HCT116 (cell line): ENCODE measurements at regions not wholly inside any gene's neighbourhood (a gene's known extent, or its start where the extent isn't known, plus 50 kb on each side); places are given as distances from the start of the nearest gene placed in this dataset.

Experiments
- ATAC-seq: fragments of 200-7000 bp; cut with Tn5 transposase; 2 replicates; pipeline ENCODE4 v1.9.1; 2020; ENCODE audit warnings: mild to moderate bottlenecking, moderate library complexity
- BruUV-seq: library from RNA; stranded (reverse); fragments of 400-500 nt; replicated peaks from 2 replicates; lab custom pipeline; 2021; lab: Mats Ljungman, UMichigan
- CTCF ChIA-PET: fragments of 300-600 bp; sonication (Branson Sonifier 250); formaldehyde crosslinking; loops from one replicate; lab custom pipeline; 2021; ENCODE audit warnings: antibody characterized with exemption; lab: Charles Lee
- POLR2A ChIA-PET: fragments of 300-600, 350-600 bp; sonication (Branson Sonifier 250); formaldehyde crosslinking; loops from one replicate; lab custom pipeline; 2021; ENCODE audit warnings: antibody characterized with exemption; lab: Charles Lee
- RAD21 ChIA-PET, 2 experiments: fragments of 300-600 bp; sonication (Branson Sonifier 250); formaldehyde crosslinking; loops; one replicate each; lab custom pipeline; 2023; ENCODE audit warnings: low total read pairs in 2 of 2; ENCODE audit not compliant: uncharacterized antibody in 2 of 2, unreplicated experiment in 2 of 2, low non-redundant PET in 1 of 2; lab: Charles Lee
- DNase-seq: peaks from one replicate; pipeline ENCODE4 v3.0.0-alpha.2; 2010; ENCODE audit warnings: low read depth, low spot score
- H2AFZ ChIP-seq: fragments of 200-600 bp; shearing (Covaris generic), sonication (generic); 2 replicates; pipeline ENCODE4 v1.6.1; 2017; ENCODE audit warnings: low read depth, mixed run types, mixed read lengths, antibody characterized with exemption, low read length; ENCODE audit not compliant: poor library complexity, severe bottlenecking
- H3K27ac ChIP-seq: 2 replicates; pipeline ENCODE4 v1.5.1; 2012; ENCODE audit warnings: low read depth, low read length
- H3K27me3 ChIP-seq: fragments of 200-600 bp; sonication (generic); 2 replicates; pipeline ENCODE4 v1.6.1; 2016; ENCODE audit warnings: mixed run types, low read length, mixed read lengths; ENCODE audit not compliant: insufficient read depth
- H3K36me3 ChIP-seq, 2 experiments: fragments of 200-500 bp in 1 of 2; fragments of 200-600 bp in 1 of 2; sonication (Bioruptor generic) in 1 of 2; sonication (generic) in 1 of 2; 2 replicates each; pipeline versions ENCODE4 v1.5.1 to v1.6.1; 2014 to 2016; ENCODE audit warnings: low read length in 2 of 2, inconsistent platforms in 1 of 2, mixed read lengths in 1 of 2, mixed run types in 1 of 2; ENCODE audit not compliant: insufficient read depth in 2 of 2, control insufficient read depth in 1 of 2
- H3K4me1 ChIP-seq, 2 experiments: fragments of 200-600 bp in 1 of 2; sonication (generic) in 1 of 2; 2 replicates each; pipeline versions ENCODE4 v1.5.1 to v1.6.1; 2012 to 2017; ENCODE audit warnings: low read length in 2 of 2, inconsistent platforms in 1 of 2, mild to moderate bottlenecking in 1 of 2, mixed read lengths in 1 of 2, mixed run types in 1 of 2, moderate library complexity in 1 of 2; ENCODE audit not compliant: insufficient read depth in 2 of 2, control insufficient read depth in 1 of 2
- H3K4me2 ChIP-seq: fragments of 200-600 bp; sonication (generic); 2 replicates; pipeline ENCODE4 v1.6.1; 2017; ENCODE audit warnings: mixed run types, low read length, mixed read lengths
- H3K4me3 ChIP-seq, 2 experiments: fragments of 200-600 bp in 1 of 2; sonication (generic) in 1 of 2; replicated peaks in 1 of 2; 2 replicates each; pipeline ENCODE4 v1.5.1; 2011 to 2016; ENCODE audit warnings: low read length in 2 of 2, control low read depth in 1 of 2, low read depth in 1 of 2, mild to moderate bottlenecking in 1 of 2, mixed read lengths in 1 of 2, mixed run types in 1 of 2
- H3K79me2 ChIP-seq: fragments of 200-600 bp; sonication (generic); 2 replicates; pipeline ENCODE4 v1.6.1; 2017; ENCODE audit warnings: mild to moderate bottlenecking, mixed run types, low read length, moderate library complexity, mixed read lengths; ENCODE audit not compliant: insufficient read depth
- H3K9ac ChIP-seq: fragments of 200-600 bp; sonication (generic); 2 replicates; pipeline ENCODE4 v1.6.1; 2016; ENCODE audit warnings: low read length, mixed read lengths
- H3K9me2 ChIP-seq: fragments of 200-600 bp; sonication (generic), shearing (Covaris generic); 2 replicates; pipeline ENCODE4 v1.6.1; 2017; ENCODE audit warnings: mixed run types, mild to moderate bottlenecking, moderate library complexity; ENCODE audit not compliant: insufficient read depth
- H3K9me3 ChIP-seq, 2 experiments: fragments of 200-500 bp in 1 of 2; fragments of 200-600 bp in 1 of 2; sonication (Bioruptor generic) in 1 of 2; sonication (generic) in 1 of 2; 2 replicates each; pipeline ENCODE4 v1.6.1; 2014 to 2017; ENCODE audit warnings: low read length in 2 of 2, mixed read lengths in 2 of 2, inconsistent platforms in 1 of 2, low read depth in 1 of 2, mild to moderate bottlenecking in 1 of 2, mixed run types in 1 of 2, moderate library complexity in 1 of 2; ENCODE audit not compliant: control insufficient read depth in 1 of 2, insufficient read depth in 1 of 2
- H4K20me1 ChIP-seq: fragments of 200-600 bp; sonication (generic), shearing (Covaris generic); 2 replicates; pipeline ENCODE4 v1.6.1; 2017; ENCODE audit warnings: mixed run types, mild to moderate bottlenecking, moderate library complexity; ENCODE audit not compliant: insufficient read depth
- CBX3 ChIP-seq: IDR thresholded peaks from 2 replicates; pipeline ENCODE4 v1.6.1; 2012; ENCODE audit warnings: low read depth
- CEBPB ChIP-seq: IDR thresholded peaks from 2 replicates; pipeline ENCODE4 v1.6.1; 2012; ENCODE audit warnings: low read depth
- EGR1 ChIP-seq: IDR thresholded peaks from 2 replicates; pipeline ENCODE4 v1.6.1; 2012; ENCODE audit warnings: low read depth
- EZH2 ChIP-seq: fragments of 200-600 bp; sonication (generic); IDR thresholded peaks from 2 replicates; pipeline ENCODE4 v1.6.1; 2017; ENCODE audit warnings: antibody characterized with exemption, mixed run types
- FOSL1 ChIP-seq: IDR thresholded peaks from 2 replicates; pipeline ENCODE4 v1.6.1; 2012; ENCODE audit warnings: low read depth
- JUND ChIP-seq: IDR thresholded peaks from 2 replicates; pipeline ENCODE4 v1.6.1; 2012
- REST ChIP-seq: IDR thresholded peaks from 2 replicates; pipeline ENCODE4 v1.6.1; 2012; ENCODE audit warnings: low read depth
- SIN3A ChIP-seq: IDR thresholded peaks from 2 replicates; pipeline ENCODE4 v1.6.1; 2012; ENCODE audit warnings: low read depth
- SP1 ChIP-seq: IDR thresholded peaks from 2 replicates; pipeline ENCODE4 v1.6.1; 2012; ENCODE audit warnings: low read depth
- SRF ChIP-seq: IDR thresholded peaks from 2 replicates; pipeline ENCODE4 v1.6.1; 2012; ENCODE audit warnings: low read depth
- ZBTB33 ChIP-seq: IDR thresholded peaks from 2 replicates; pipeline ENCODE4 v1.6.1; 2011; ENCODE audit warnings: mild to moderate bottlenecking, low read length, moderate library complexity; ENCODE audit not compliant: insufficient replicate concordance; ENCODE audit errors: extremely low read depth
- intact Hi-C: fragments of 100-400 bp; cut with micrococcal nuclease; formaldehyde crosslinking; loops from 2 replicates; pipeline ENCODE4 v1.10.0; 2022

- TF ChIP-seq JUND, result no peak
- TF ChIP-seq ZBTB33, result no peak
- TF ChIP-seq EGR1, result no peak
- TF ChIP-seq SP1, result no peak
- TF ChIP-seq EZH2, result no peak
- no peak for TF ChIP-seq FOSL1
Measured at GRCh38 chr13:39881887-39882286, 226.4 kb downstream of the COG6 start (continued).

- DNase-seq, result no peak
- POLR2A ChIA-PET, result no interaction called here
- Histone ChIP-seq H2AFZ (no peak overlapping the region), H3K27ac (no peak overlapping the region), H4K20me1 (no peaks in the 10 kb centered on the region), H3K4me3 (no peak overlapping the region), H3K36me3 (no peaks in the 10 kb centered on the region), H3K9me3 (no peaks in the 10 kb centered on the region; a peak in 1 of 4 replicates), H3K4me2 (no peak overlapping the region), H3K27me3 (no peaks in the 10 kb centered on the region), H3K4me1 (peaks cover 4 to 5% of the 10 kb centered on the region in 2 experiments; a peak in 3 of 4 replicates), H3K9me2 (no peaks in the 10 kb centered on the region), H3K9ac (no peak overlapping the region), H3K79me2 (no peaks in the 10 kb centered on the region)
- CTCF ChIA-PET, result no interaction called here
- intact Hi-C loops, result no loop called here
- ATAC-seq, result no peak
- RAD21 ChIA-PET, result no interaction called here
- TF ChIP-seq CEBPB, result no peak
- no peak for TF ChIP-seq REST
- TF ChIP-seq CBX3, result no peak
- TF ChIP-seq SIN3A, result no peak
- TF ChIP-seq SRF, result no peak
- TF ChIP-seq SP1, result no peak
- no TSS peak for BruUV-seq
Measured at GRCh38 chr13:39884166-39884565, 228.7 kb downstream of the COG6 start.
